IMR-90 (cell line): ENCODE measurements at regions not wholly inside any gene's neighbourhood (a gene's known extent, or its start where the extent isn't known, plus 50 kb on each side); places are given as distances from the start of the nearest gene placed in this dataset.

Experiments
- BHLHE40 ChIP-seq: fragments of 150-350 bp; IDR thresholded peaks from 2 replicates; pipeline ENCODE4 v1.6.1; 2016; ENCODE audit warnings: mild to moderate bottlenecking, low read depth, low read length
- CEBPB ChIP-seq: IDR thresholded peaks from 2 replicates; pipeline ENCODE4 v1.6.1; 2012; ENCODE audit warnings: low read depth, low read length, improper control_type of control experiment
- CHD1 ChIP-seq: IDR thresholded peaks from 2 replicates; pipeline ENCODE4 v1.6.1; 2012; ENCODE audit warnings: low read depth, low read length, improper control_type of control experiment
- CTCF ChIP-seq: conservative IDR thresholded peaks from 2 replicates; pipeline ENCODE4 v1.5.1; 2012; ENCODE audit warnings: mild to moderate bottlenecking, low read depth, low read length, improper control_type of control experiment
- MAZ ChIP-seq: IDR thresholded peaks from 2 replicates; pipeline ENCODE4 v1.6.1; 2012; ENCODE audit warnings: low read depth, mild to moderate bottlenecking, low read length, improper control_type of control experiment, moderate library complexity, borderline replicate concordance
- MXI1 ChIP-seq: IDR thresholded peaks from 2 replicates; pipeline ENCODE4 v1.6.1; 2012; ENCODE audit warnings: low read depth, mild to moderate bottlenecking, low read length, moderate library complexity, borderline replicate concordance
- NFE2L2 ChIP-seq: fragments of 150-350 bp; IDR thresholded peaks from 2 replicates; pipeline ENCODE4 v1.6.1; 2016; ENCODE audit warnings: low read depth, mild to moderate bottlenecking, low read length
- POLR2A ChIP-seq: IDR thresholded peaks from 2 replicates; pipeline ENCODE4 v1.6.1; 2012; ENCODE audit warnings: mild to moderate bottlenecking, low read depth, low read length
- RAD21 ChIP-seq: IDR thresholded peaks from 2 replicates; pipeline ENCODE4 v1.6.1; 2012; ENCODE audit warnings: low read length, improper control_type of control experiment
- RCOR1 ChIP-seq: IDR thresholded peaks from 2 replicates; pipeline ENCODE4 v1.6.1; 2012; ENCODE audit warnings: mild to moderate bottlenecking, low read length, improper control_type of control experiment; ENCODE audit not compliant: insufficient replicate concordance
- SMC3 ChIP-seq: fragments of 150-350 bp; IDR thresholded peaks from 2 replicates; pipeline ENCODE4 v1.6.1; 2016; ENCODE audit warnings: low read depth, mild to moderate bottlenecking, antibody characterized with exemption, low read length, moderate library complexity
- USF2 ChIP-seq: fragments of 150-350 bp; IDR thresholded peaks from 2 replicates; pipeline ENCODE4 v1.6.1; 2017; ENCODE audit warnings: mild to moderate bottlenecking, antibody characterized with exemption, low read length, low read depth

DNA sequence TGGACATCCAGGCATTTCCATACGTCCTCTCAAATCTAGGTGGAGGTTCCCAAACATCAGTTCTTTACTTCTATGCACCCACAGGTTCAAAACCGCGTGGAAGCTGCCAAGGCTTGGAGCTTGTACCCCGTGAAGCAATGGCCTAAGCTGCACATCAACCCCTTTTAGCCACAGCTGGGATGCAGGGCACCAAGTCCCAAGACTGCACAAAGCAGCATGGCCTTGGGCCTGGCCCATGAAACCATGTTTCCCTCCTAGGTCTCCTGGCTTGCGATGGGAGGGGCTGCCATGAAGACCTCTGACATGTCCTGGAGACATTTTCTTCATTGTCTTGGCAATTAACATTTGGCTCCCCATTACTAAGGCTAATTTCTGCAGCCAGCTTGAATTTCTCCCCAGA is 88.9 kb upstream of the CBLN4 start:
- TF ChIP-seq POLR2A = no peak
- no peak for TF ChIP-seq MXI1
- no peak for TF ChIP-seq CTCF
- no peak for TF ChIP-seq BHLHE40
- TF ChIP-seq MAZ = no peak
- TF ChIP-seq CEBPB = no peak
- TF ChIP-seq SMC3 = no peak
- TF ChIP-seq CHD1 = no peak
- TF ChIP-seq NFE2L2 = no peak
- no peak for TF ChIP-seq RAD21
- TF ChIP-seq USF2 = no peak
- no peak for TF ChIP-seq RCOR1
